Liver (tissue), 8 donors: ENCODE measurements at regions not wholly inside any gene's neighbourhood (a gene's known extent, or its start where the extent isn't known, plus 50 kb on each side); places are given as distances from the start of the nearest gene placed in this dataset.

Experiments
- DNase-seq: peaks from one replicate; pipeline ENCODE4 v3.0.0-alpha.2; 2017; ENCODE audit warnings: low spot score
- H3K27ac ChIP-seq, 2 donors: one replicate each; pipeline ENCODE4 v1.7.0; 2013; ENCODE audit warnings: inconsistent platforms in 2 of 2, low read length in 2 of 2, control low read depth in 1 of 2, low read depth in 1 of 2, mild to moderate bottlenecking in 1 of 2
- H3K27me3 ChIP-seq, 4 donors: one replicate each; pipeline versions ENCODE4 v1.6.1 to v1.7.0; 2013; ENCODE audit warnings: low read length in 3 of 4, inconsistent platforms in 1 of 4, mild to moderate bottlenecking in 1 of 4, moderate library complexity in 1 of 4; ENCODE audit not compliant: control insufficient read depth in 4 of 4, insufficient read depth in 4 of 4
- H3K36me3 ChIP-seq, 4 donors: one replicate each; pipeline versions ENCODE4 v1.6.1 to v1.7.0; 2013; ENCODE audit warnings: low read length in 3 of 4, mild to moderate bottlenecking in 3 of 4, low read depth in 1 of 4, moderate library complexity in 1 of 4; ENCODE audit not compliant: control insufficient read depth in 4 of 4, insufficient read depth in 3 of 4
- H3K4me1 ChIP-seq, 4 donors: one replicate each; pipeline versions ENCODE4 v1.6.1 to v1.7.0; 2013; ENCODE audit warnings: low read length in 3 of 4, mild to moderate bottlenecking in 3 of 4, moderate library complexity in 1 of 4; ENCODE audit not compliant: control insufficient read depth in 4 of 4, insufficient read depth in 4 of 4
- H3K4me3 ChIP-seq, 3 donors: one replicate each; pipeline versions ENCODE4 v1.6.1 to v1.7.0; 2013; ENCODE audit warnings: low read length in 3 of 3, control low read depth in 1 of 3, low read depth in 1 of 3, mild to moderate bottlenecking in 1 of 3
- H3K9ac ChIP-seq, 2 donors: one replicate each; pipeline ENCODE4 v1.7.0; 2013; ENCODE audit warnings: low read length in 2 of 2, mild to moderate bottlenecking in 2 of 2, moderate library complexity in 2 of 2, control low read depth in 1 of 2, low read depth in 1 of 2
- H3K9me3 ChIP-seq, 4 donors: one replicate each; pipeline versions ENCODE4 v1.6.1 to v1.7.0; 2013; ENCODE audit warnings: low read length in 3 of 4; ENCODE audit not compliant: control insufficient read depth in 4 of 4
- EGR1 ChIP-seq, 2 donors: IDR thresholded peaks; 2 replicates each; pipeline ENCODE4 v1.6.1; 2016 to 2018; ENCODE audit warnings: antibody characterized with exemption in 2 of 2, low read depth in 2 of 2
- FOXA1 ChIP-seq: IDR thresholded peaks from 2 replicates; pipeline ENCODE4 v1.6.1; 2016; ENCODE audit warnings: antibody characterized with exemption
- FOXA2 ChIP-seq: IDR thresholded peaks from 2 replicates; pipeline ENCODE4 v1.6.1; 2016; ENCODE audit warnings: antibody characterized with exemption
- GABPA ChIP-seq, 2 donors: IDR thresholded peaks in 1 of 2; conservative IDR thresholded peaks in 1 of 2; 2 replicates each; pipeline ENCODE4 v1.6.1; 2016; ENCODE audit warnings: antibody characterized with exemption in 2 of 2, mild to moderate bottlenecking in 1 of 2, moderate library complexity in 1 of 2
- HNF4A ChIP-seq, 2 donors: conservative IDR thresholded peaks; 2 replicates each; pipeline ENCODE4 v1.6.1; 2016; ENCODE audit warnings: antibody characterized with exemption in 2 of 2, mild to moderate bottlenecking in 2 of 2
- HNF4G ChIP-seq: IDR thresholded peaks from 2 replicates; pipeline ENCODE4 v1.6.1; 2016; ENCODE audit warnings: antibody characterized with exemption
- JUND ChIP-seq, 2 donors: IDR thresholded peaks; 2 replicates each; pipeline ENCODE4 v1.6.1; 2016; ENCODE audit warnings: antibody characterized with exemption in 2 of 2
- RAD21 ChIP-seq, 2 donors: IDR thresholded peaks; 2 replicates each; pipeline ENCODE4 v1.6.1; 2016; ENCODE audit warnings: antibody characterized with exemption in 2 of 2, mild to moderate bottlenecking in 2 of 2
- RXRA ChIP-seq, 2 donors: IDR thresholded peaks; 2 replicates each; pipeline ENCODE4 v1.6.1; 2017 to 2018; ENCODE audit warnings: antibody characterized with exemption in 2 of 2, mild to moderate bottlenecking in 1 of 2
- SP1 ChIP-seq: IDR thresholded peaks from 2 replicates; pipeline ENCODE4 v1.6.1; 2018; ENCODE audit warnings: antibody characterized with exemption, mild to moderate bottlenecking
- TAF1 ChIP-seq: conservative IDR thresholded peaks from 2 replicates; pipeline ENCODE4 v1.6.1; 2016; ENCODE audit warnings: antibody characterized with exemption, mild to moderate bottlenecking
- YY1 ChIP-seq: IDR thresholded peaks from 2 replicates; pipeline ENCODE4 v1.6.1; 2016; ENCODE audit warnings: antibody characterized with exemption, mild to moderate bottlenecking
- WGBS: extraction: QIAGEN DNeasy Blood & Tissue Kit; methylation state at CpG from one replicate; pipeline ENCODE4 v1.1.7; 2013; 5-methylcytosine and 5-hydroxymethylcytosine counted together
- TF ChIP-seq, protein P1 (sequence below): IDR thresholded peaks from 2 replicates; pipeline ENCODE4 v1.6.1; 2016; ENCODE audit warnings: antibody characterized with exemption
- TF ChIP-seq, protein P2 (sequence below): IDR thresholded peaks from 2 replicates; pipeline ENCODE4 v1.6.1; 2016; ENCODE audit warnings: antibody characterized with exemption
- TF ChIP-seq, protein P3 (sequence below): fragments of 150-350 bp; IDR thresholded peaks from 2 replicates; pipeline ENCODE4 v1.5.1; 2017; ENCODE audit warnings: improper control_type of control experiment, low read depth, low read length; ENCODE audit not compliant: missing input control
- TF ChIP-seq, protein P4 (sequence below): IDR thresholded peaks from 2 replicates; pipeline ENCODE4 v1.6.1; 2016; ENCODE audit warnings: antibody characterized with exemption
- donor health status: healthy.
- donor health status: healthy.
- donor health status: healthy.
- donor health status: healthy.
- donor health status: healthy.

DNA sequence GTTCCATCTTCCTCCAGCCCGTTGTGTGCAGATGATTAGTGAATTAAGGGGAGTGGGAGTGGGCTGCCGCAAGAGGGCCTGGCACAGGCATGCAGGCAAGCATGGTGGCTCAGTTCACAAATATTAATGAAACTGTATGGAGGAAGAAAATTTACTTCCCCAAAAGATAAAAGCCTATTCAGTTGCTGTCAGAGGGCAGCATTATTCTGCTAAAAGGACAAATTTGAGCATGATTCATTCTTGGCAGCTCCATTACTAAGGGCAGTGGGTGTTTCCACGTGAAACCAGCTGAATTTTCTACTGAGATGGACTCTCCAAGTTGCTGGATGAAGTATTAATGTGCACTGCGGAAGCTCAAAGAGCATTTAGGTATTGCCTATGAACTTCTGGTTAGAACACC is 90.9 kb upstream of the WDR11 start:
- WGBS, result 66% methylated on average over 4 of the region's 4 CpGs
- DNase-seq, result no peak
- TF ChIP-seq EGR1 (IDR thresholded peaks at IDR 0.05; ENCODE audit: low read depth in 2 of 2) (no peak), HNF4G (no peak), FOXA1 (no peak), TAF1 (no peak)
- H3K27me3 ChIP-seq, result peaks cover 0 to 3% (median 0%) of the 10 kb centered on the region in 4 donors
- H3K27ac ChIP-seq, result no peak overlapping the region
- H3K9me3 ChIP-seq, result no peaks in the 10 kb centered on the region
- H3K4me3 ChIP-seq, result no peak overlapping the region
- no peaks in the 10 kb centered on the region for H3K36me3 ChIP-seq
- H3K9ac ChIP-seq, result no peak overlapping the region
- H3K4me1 ChIP-seq, result no peaks in the 10 kb centered on the region

DNA sequence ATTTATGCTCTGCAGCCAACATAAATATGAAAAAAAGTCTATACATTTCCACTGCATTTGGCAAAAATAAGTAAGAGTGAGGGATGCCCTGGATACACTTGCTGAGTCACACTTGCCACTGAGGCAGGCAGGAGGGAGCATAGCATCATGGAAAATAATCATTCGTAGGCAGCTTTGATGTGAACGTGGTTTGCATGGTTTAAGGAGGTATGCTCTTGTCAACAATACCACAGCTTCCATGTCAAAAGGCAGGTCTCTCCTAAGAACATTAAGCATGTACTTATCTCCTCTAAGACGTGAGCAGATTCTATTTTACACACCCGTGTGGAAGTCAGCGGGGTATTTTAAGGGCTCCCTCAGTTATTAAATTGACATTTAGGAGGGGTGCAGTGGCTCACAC is 89.2 kb upstream of the WDR11 start:
- no peak for TF ChIP-seq EGR1 (IDR thresholded peaks at IDR 0.05; ENCODE audit: low read depth in 2 of 2)
- TF ChIP-seq SP1, result no peak
- TF ChIP-seq HNF4G, result no peak
- TF ChIP-seq TAF1, result no peak
- no peak for TF ChIP-seq FOXA2
- TF ChIP-seq JUND (IDR thresholded peaks at IDR 0.05), result no peak
- TF ChIP-seq, protein P1, sequence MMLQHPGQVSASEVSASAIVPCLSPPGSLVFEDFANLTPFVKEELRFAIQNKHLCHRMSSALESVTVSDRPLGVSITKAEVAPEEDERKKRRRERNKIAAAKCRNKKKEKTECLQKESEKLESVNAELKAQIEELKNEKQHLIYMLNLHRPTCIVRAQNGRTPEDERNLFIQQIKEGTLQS, result no peak
- TF ChIP-seq FOXA1, result no peak
- TF ChIP-seq, protein P2, sequence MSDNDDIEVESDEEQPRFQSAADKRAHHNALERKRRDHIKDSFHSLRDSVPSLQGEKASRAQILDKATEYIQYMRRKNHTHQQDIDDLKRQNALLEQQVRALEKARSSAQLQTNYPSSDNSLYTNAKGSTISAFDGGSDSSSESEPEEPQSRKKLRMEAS, result no peak
- TF ChIP-seq RAD21 (IDR thresholded peaks at IDR 0.05), result no peak
- TF ChIP-seq RXRA (IDR thresholded peaks at IDR 0.05), result no peak
- TF ChIP-seq, protein P3, sequence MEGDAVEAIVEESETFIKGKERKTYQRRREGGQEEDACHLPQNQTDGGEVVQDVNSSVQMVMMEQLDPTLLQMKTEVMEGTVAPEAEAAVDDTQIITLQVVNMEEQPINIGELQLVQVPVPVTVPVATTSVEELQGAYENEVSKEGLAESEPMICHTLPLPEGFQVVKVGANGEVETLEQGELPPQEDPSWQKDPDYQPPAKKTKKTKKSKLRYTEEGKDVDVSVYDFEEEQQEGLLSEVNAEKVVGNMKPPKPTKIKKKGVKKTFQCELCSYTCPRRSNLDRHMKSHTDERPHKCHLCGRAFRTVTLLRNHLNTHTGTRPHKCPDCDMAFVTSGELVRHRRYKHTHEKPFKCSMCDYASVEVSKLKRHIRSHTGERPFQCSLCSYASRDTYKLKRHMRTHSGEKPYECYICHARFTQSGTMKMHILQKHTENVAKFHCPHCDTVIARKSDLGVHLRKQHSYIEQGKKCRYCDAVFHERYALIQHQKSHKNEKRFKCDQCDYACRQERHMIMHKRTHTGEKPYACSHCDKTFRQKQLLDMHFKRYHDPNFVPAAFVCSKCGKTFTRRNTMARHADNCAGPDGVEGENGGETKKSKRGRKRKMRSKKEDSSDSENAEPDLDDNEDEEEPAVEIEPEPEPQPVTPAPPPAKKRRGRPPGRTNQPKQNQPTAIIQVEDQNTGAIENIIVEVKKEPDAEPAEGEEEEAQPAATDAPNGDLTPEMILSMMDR, result no peak
- no peak for TF ChIP-seq HNF4A (conservative IDR thresholded peaks at IDR 0.05)
- TF ChIP-seq, protein P4, sequence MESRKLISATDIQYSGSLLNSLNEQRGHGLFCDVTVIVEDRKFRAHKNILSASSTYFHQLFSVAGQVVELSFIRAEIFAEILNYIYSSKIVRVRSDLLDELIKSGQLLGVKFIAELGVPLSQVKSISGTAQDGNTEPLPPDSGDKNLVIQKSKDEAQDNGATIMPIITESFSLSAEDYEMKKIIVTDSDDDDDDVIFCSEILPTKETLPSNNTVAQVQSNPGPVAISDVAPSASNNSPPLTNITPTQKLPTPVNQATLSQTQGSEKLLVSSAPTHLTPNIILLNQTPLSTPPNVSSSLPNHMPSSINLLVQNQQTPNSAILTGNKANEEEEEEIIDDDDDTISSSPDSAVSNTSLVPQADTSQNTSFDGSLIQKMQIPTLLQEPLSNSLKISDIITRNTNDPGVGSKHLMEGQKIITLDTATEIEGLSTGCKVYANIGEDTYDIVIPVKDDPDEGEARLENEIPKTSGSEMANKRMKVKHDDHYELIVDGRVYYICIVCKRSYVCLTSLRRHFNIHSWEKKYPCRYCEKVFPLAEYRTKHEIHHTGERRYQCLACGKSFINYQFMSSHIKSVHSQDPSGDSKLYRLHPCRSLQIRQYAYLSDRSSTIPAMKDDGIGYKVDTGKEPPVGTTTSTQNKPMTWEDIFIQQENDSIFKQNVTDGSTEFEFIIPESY, result no peak
- TF ChIP-seq YY1, result no peak
- TF ChIP-seq GABPA (IDR thresholded peaks at IDR 0.05 in 1 of 2, conservative IDR thresholded peaks at IDR 0.05 in 1 of 2), result no peak
- H3K27ac ChIP-seq, result no peak overlapping the region
- H3K9me3 ChIP-seq, result no peaks in the 10 kb centered on the region
- H3K27me3 ChIP-seq, result peaks cover 0 to 3% (median 0%) of the 10 kb centered on the region in 4 donors
- no peak overlapping the region for H3K9ac ChIP-seq
- no peaks in the 10 kb centered on the region for H3K36me3 ChIP-seq
- H3K4me1 ChIP-seq, result no peaks in the 10 kb centered on the region
- H3K4me3 ChIP-seq, result no peak overlapping the region
- WGBS, result 76% methylated on average over 5 of the region's 5 CpGs
- DNase-seq, result no peak
